ENCODE measurements at regions not wholly inside any gene's neighbourhood (a gene's known extent, or its start where the extent isn't known, plus 50 kb on each side); places are given as distances from the start of the nearest gene placed in this dataset.

DNA sequence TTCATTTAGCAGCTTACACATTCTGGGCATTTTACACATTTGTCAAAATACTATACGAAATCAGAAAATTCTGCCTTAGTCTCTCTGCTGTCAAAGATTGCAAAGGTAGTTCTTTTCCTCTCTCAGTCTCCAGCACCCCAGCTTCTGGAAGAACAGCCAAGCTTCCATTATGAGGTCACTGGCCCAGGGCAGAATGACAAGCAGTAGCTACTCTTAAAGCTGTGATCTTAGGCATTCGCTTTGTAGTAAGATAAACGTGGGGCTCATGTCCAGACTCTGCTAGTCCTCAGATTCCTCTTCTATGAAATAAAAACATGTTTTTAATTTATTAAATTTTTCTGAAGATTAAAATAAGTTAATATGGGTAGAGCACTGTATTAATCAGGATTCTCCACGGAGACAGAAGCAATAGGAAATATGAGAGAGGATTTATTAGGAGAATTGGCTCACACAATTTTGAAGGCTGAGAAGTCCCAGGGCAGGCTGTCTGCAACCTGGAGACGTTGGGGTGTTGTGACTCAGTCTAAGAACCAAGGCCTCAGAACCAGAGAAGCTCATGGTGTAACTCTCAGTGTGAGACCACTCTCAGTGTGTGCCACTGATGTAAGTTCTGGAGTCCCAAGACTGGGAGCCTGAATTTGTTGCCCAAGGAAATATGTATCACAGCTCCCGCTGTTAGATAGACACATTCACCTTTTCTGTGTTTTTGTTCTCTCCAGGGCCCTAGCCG is 201.2 kb downstream of the CMPK2 start:
- no peak overlapping the region for H2AK5ac ChIP-seq (ENCODE audit: insufficient read length, low read length)
- DNase-seq = no peak
- H3K4me1 Mint-ChIP-seq = peaks cover 10 to 11% of the 10 kb centered on the region in 2 experiments
- H3K23ac ChIP-seq (ENCODE audit: insufficient read length, low read depth, low read length) = no peak overlapping the region
- H2BK12ac ChIP-seq (ENCODE audit: insufficient read length, low read depth, low read length) = no peak overlapping the region
- H3K36me3 Mint-ChIP-seq (ENCODE audit: insufficient read depth in 1 of 3, low read depth in 3 of 3) = no peaks in the 10 kb centered on the region
- no peak overlapping the region for H2BK20ac ChIP-seq (ENCODE audit: low read depth, low read length, poor library complexity, severe bottlenecking)
- no peak overlapping the region for H3T11ph ChIP-seq (ENCODE audit: low read length)
- no peak overlapping the region for H3K27ac Mint-ChIP-seq
- H3K79me1 ChIP-seq (ENCODE audit: insufficient read depth, low read depth, low read length, poor library complexity, severe bottlenecking) = no peaks in the 10 kb centered on the region
- no CpG with 5 or more reads among the region's 7 CpGs for WGBS (ENCODE audit: extremely low coverage, insufficient read length, low lambda C conversion rate)
- H3K4me3 Mint-ChIP-seq = no peak overlapping the region
- no peaks in the 10 kb centered on the region for H3K23me2 ChIP-seq (ENCODE audit: insufficient read length, low read depth, low read length, poor library complexity, severe bottlenecking)
- H3K14ac ChIP-seq (ENCODE audit: insufficient read depth, low read length) = no peak overlapping the region
- no peak overlapping the region for H2BK120ac ChIP-seq (ENCODE audit: low read depth, low read length, poor library complexity, severe bottlenecking)
- H2BK5ac ChIP-seq (ENCODE audit: insufficient read length, low read length) = no peak overlapping the region
- no peak for TF ChIP-seq CTCF (conservative IDR thresholded peaks at IDR 0.05)
- no peak overlapping the region for H3K56ac ChIP-seq (ENCODE audit: insufficient read length, low read depth, low read length)
- H4K91ac ChIP-seq (ENCODE audit: insufficient read length, low read depth, low read length) = no peak overlapping the region
- no peak overlapping the region for H2AFZ ChIP-seq (ENCODE audit: low read length)
- H3K79me2 ChIP-seq (ENCODE audit: insufficient read depth, low read length) = no peaks in the 10 kb centered on the region
- no peaks in the 10 kb centered on the region for H3K4me1 ChIP-seq (ENCODE audit: insufficient read depth, low read length)
- no peak overlapping the region for H3K18ac ChIP-seq (ENCODE audit: insufficient read length, low read depth, low read length)
- no peak overlapping the region for H4K5ac ChIP-seq (ENCODE audit: insufficient read length, low read depth, low read length)
- no peak overlapping the region for H3K9ac ChIP-seq (ENCODE audit: extremely low read depth, insufficient read length, low read length)
- H3K4ac ChIP-seq (ENCODE audit: low read depth, low read length) = no peak overlapping the region
- H4K20me1 ChIP-seq (ENCODE audit: control insufficient read depth, insufficient read depth, insufficient read length) = no peaks in the 10 kb centered on the region
- no peaks in the 10 kb centered on the region for H3K9me3 ChIP-seq (ENCODE audit: control insufficient read depth, low read depth, low read length)
- no peak overlapping the region for H2BK15ac ChIP-seq (ENCODE audit: low read depth, low read length)
- no peak overlapping the region for H4K8ac ChIP-seq (replicated peaks; ENCODE audit: insufficient read length, low read depth, low read length)
- no peaks in the 10 kb centered on the region; the same call in 1 of the 2 replicates for H3K27me3 Mint-ChIP-seq (ENCODE audit: low read depth)
- H3K9me3 Mint-ChIP-seq = peaks cover 2 to 3% of the 10 kb centered on the region in 2 experiments; a peak in 2 of 5 replicates
- H3K27me3 ChIP-seq (ENCODE audit: insufficient read depth, low read length) = no peaks in the 10 kb centered on the region
- no peak overlapping the region for H3K27ac ChIP-seq (ENCODE audit: insufficient read length, low read depth, low read length)
- H3K4me2 ChIP-seq (ENCODE audit: insufficient read depth, insufficient read length, low read length) = no peak overlapping the region

Measured in H9 (cell line).